ENCODE measurements at regions not wholly inside any gene's neighbourhood (a gene's known extent, or its start where the extent isn't known, plus 50 kb on each side); places are given as distances from the start of the nearest gene placed in this dataset.
"Not testable (repeated sequence)": the region's sequence is repeated elsewhere in the genome, so short reads cannot be mapped to it uniquely, and the experiment has no call there.

DNA sequence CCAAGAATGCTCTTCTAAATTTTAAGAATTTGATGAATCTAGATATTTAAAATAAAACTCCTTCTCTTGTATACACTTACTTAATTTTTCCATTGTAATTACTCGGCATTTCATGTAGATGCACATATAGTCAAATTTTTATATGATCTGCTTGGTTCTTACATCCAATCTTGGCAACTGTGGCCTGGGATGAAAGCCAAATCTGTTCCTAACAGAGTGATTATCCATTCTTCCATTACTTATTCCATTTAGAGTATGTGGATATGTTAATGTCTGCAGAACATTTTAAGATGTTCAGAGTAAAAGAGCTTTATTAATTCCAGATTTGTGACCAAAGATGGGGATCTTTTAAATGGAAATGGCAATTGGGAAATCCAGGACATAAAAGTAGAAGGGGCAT is 144.1 kb upstream of the PDE7B start:
- DNase-seq (ENCODE audit: low read depth in 2 of 2): no peak

DNA sequence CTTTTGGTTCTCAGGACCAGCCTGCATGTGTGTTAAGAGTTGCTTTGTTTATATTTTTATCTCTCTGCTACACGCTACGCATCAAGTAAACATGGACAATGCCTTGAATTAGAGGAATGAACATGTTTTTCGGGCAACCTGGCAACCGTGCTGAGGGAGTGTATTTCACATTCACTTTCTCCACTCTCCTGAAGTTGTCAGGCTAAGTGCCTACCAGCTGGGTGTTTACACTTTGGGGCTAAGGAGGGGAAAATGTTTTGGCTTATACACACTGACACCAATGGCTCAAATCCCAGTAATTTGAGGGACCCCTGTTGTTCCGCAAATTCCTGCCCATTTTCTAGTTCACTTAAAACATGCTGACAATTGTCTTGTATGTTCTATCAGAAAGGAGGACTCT is 141.5 kb upstream of the PDE7B start:
- no peak for DNase-seq (ENCODE audit: low read depth in 2 of 2)

DNA sequence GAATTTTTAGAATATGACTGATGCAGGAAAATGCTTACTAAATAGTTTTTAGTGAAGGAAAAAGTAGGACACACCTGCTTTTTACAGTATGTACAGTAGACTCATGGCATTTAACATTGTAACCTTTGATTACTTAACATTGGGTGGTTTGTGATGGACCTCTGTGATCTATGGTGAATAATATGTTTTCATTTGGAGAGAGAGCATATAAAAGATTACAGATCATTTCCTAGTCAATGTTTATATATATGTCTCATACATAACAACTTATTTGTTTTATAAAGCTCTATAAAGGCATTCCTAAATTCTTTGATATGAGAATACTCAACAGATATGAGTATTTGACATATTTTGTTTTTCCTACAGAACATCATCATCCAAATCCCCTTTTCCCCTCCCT is 129.3 kb upstream of the PDE7B start:
- DNase-seq (ENCODE audit: low read depth in 2 of 2): no peak

DNA sequence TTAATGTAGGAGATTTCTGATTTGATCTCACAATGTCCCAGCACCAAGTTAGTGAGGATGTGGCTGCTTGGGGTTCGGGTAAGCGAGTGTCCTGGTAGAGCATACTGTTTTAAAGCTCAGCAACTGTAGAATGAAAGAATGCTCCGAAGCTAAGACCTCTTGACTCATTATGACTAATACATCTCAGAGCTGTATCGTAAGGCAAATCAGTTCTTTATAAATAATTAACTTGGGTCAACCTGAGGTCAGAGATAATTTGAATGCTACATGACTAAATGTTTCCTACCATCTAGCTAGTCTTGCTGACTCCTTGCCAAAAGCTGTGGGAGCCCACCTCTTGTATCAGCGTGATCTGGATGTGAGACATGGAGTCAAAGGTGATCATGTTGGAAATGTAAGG is 128.8 kb upstream of the PDE7B start:
- DNase-seq (ENCODE audit: low read depth in 2 of 2): no peak

DNA sequence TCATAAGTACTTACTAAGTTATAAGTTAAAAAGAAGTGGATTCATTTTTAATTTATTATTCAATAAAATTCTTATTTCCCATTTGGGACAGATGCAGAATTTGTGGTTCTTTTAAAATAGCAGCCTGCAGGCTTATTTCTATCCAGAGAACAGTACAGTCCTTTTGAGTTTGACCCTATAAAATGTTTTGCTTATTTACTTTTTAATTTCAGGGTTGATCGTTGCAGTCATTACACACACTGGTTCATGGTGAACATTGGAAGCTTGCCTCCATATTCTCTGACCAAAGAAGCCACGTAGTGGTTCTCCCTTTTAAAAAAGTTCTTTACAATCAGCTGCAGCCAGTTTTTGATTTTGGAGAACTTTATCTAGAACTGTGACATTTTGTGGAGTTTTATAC is 122.9 kb upstream of the PDE7B start:
- no peak for DNase-seq (ENCODE audit: low read depth in 2 of 2)

DNA sequence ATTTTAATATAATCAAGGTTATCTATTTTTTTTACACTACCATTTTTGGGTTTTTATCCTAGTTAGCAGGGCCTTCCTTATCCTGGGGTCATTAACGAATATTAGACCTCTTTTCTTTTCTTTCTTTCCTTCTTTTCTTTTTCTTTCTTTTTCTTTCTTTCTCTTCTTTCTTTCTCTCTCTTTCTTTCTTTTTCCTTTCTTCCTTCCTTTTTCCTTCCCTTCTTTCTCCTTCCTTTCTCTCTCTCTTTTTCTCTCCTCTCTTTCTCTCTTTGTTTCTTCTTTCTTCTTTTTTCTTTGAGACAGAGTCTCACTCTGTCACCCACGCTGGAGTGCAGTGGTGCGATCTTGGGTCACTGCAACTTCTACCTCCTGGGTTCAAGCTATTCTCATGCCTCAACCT is 120.4 kb upstream of the PDE7B start:
- no peak for DNase-seq (ENCODE audit: low read depth in 2 of 2)

DNA sequence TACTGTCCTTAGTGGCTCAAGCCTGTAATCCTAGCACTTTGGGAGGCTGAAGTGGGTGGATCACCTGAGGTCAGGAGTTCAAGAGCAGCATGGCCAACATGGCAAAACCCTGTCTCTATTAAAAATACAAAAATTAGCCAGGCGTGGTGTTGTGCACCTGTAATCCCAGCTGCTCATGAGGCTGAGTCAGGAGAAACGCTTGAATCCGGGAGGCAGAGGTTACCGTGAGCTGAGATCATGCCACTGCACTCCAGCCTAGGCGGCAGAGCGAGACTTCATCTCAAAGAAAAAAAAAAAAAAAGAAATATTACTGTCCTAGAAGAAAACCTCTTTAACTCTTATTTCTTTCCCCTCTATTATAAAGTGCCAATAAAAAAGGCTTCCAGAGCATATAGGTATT is 115.2 kb upstream of the PDE7B start:
- not testable (repeated sequence) for DNase-seq (ENCODE audit: low read depth in 2 of 2)

DNA sequence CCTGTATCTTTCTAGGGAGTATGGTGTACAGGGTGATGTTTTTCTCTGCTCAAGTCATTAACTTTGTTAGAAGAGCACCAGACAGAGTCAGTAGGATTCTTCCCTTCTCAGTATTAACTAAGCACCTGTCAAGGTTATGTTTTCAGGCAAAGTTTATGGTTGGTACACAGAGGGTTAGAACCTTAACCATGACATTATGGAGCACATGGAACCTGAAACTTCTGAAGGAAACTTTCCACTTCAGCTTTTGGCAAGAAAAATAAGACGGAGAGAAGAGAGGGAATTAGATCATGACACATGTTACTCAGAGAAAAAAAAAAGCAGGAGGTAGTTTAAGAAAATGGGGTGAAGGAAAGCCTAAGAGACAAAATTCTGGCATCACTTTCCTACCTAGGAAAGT is 112.9 kb upstream of the PDE7B start:
- DNase-seq (ENCODE audit: low read depth in 2 of 2): no peak

DNA sequence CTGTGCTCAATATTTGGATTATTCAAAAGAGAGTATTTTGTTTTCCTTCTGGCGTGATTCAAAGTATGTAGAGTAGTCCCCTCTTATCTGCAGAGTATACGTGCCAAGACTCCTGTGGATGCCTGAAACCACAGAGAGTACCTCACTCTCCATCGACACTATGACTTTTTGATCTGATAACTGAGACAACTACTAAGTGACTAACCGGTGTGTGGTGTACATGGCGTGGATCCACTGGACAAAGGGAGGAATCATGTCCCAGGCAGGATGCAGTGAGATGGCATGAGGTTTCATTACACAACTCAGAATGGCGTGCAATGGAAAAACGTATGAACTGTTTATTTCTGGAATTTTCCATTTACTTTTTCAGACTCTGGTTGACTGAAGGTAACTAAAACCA is 112.2 kb upstream of the PDE7B start:
- DNase-seq (ENCODE audit: low read depth in 2 of 2): no peak

DNA sequence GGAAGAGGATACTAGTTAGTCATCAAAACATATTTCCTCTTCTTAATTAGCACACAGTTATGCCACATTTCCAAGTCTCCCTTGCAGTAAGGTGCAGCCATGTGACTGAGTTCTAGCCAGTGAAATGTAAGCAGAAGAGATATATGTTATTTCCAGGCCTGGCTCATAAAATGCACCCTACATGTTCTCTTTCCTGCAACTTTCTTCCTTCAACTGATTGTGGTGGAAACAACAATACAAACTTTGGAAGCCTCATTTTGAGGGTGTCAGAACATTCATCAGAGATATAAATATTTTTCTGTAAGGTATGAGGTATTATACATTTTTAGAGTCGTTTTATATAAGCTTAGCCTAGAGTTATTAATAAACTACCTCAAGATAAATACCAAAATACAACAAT is 110.9 kb upstream of the PDE7B start:
- DNase-seq (ENCODE audit: low read depth in 2 of 2): no peak

DNA sequence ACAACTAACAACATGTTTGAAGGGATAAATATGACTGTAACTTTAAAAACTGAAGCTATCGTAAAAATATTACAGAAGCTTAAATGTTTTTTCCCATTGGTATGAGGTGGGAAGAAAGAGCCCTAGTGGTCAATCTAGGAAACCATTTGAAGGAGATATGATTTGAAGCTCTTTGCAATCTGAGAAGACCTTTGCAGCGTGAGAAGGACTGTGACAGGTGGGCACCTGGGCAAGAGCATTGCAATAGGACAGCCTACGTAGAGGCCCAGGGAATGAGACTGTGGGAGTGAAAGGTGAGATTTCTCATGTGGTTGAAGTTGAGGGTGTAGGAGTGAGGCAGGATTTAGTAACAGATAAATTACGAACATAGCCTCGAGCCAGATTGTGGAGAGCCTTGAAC is 108.0 kb upstream of the PDE7B start:
- no peak for DNase-seq (ENCODE audit: low read depth in 2 of 2)

DNA sequence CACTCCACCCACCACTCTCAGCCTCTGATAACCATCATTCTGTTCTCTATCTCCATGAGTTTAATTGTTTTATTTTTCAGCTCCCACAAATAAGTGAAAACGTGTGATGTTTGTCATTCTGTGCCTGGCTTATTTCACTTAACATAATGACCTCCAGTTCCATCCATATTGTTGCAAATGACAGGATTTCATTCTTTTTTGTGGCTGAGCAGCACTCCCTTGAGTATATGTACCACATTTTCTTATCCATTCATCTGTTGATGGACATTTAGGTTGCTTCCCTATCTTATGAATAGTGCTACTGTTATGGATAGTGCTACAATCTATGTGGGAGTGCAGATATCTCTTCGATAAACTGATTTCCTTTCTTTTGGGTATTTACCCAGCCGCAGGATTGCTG is 103.3 kb upstream of the PDE7B start:
- DNase-seq (ENCODE audit: low read depth in 2 of 2): no peak

DNA sequence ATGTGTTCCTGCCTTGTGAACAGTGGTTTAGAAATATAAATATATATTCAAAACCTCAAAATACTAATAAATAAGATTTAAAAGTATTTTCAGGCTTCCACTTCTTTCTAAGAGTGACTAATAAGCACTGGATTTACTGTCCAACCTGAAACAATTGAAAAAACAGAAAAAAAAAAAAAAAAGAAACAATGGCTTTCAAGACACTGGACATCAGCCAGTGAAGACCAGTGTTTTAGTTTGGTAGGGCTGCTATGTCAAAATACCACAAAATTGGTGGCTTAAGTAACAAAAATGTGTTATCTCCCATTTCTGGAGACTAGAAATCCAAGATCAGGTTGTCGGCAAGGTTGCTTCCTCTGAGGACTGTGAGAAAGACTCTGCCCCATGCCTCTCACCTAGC is 101.4 kb upstream of the PDE7B start:
- no peak for DNase-seq (ENCODE audit: low read depth in 2 of 2)

DNA sequence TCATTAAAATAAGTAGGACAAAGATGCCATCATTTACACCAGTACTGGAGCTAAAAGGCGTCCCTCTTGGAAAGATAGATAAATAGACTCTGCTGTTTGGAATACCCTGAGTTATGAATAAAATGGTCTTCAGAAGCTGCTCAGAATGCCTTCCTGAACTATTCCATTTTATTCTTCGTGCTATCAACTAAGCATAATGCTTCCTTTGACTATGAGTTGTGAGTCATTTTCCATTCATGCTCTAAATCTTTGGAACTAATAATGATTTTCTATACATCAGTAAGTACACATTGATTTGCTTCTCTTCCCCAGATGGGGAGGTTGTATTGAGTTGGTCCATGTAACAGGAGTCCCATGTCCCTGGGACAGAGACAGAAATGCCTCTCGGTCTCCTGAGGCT is 98.3 kb upstream of the PDE7B start:
- no peak for DNase-seq (ENCODE audit: low read depth in 2 of 2)

DNA sequence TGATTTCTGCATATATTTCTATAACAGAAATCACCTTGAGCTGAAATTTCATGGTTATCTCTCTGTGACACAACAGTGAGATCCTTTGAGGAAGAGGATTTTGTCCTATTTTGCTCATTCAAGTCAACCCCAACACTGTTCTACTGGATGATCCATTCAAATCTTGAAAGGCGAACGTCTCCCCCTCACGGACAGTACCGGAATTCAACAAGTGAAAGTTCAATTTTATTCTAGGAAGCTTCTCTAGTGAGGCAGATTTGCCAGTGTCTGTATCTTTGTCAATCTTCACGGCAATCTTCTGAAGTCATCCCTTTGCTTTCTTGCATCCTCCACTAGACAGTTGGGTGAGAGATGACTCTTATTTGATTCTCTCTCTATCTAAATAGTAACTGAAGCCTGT is 91.7 kb upstream of the PDE7B start:
- DNase-seq (ENCODE audit: low read depth in 2 of 2): no peak

DNA sequence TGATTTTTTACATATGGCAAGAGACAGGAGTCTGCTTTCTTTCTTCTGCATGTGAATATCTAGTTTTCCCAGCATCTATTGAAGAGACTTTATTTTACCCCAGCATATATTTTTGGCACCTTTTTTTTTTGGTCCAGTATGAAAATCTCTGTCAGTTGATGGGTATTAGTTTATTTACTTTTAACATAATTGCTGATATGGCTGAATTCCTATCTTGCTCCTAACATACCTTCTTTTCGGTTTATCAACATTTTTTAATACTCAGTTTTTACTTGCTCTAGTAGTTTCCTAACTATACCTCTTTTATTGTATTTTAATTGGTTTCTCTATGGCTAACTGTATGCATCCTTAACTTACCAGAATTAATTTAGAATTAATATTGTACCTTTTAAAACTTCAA is 77.5 kb upstream of the PDE7B start:
- no peak for DNase-seq (ENCODE audit: low read depth in 2 of 2)

DNA sequence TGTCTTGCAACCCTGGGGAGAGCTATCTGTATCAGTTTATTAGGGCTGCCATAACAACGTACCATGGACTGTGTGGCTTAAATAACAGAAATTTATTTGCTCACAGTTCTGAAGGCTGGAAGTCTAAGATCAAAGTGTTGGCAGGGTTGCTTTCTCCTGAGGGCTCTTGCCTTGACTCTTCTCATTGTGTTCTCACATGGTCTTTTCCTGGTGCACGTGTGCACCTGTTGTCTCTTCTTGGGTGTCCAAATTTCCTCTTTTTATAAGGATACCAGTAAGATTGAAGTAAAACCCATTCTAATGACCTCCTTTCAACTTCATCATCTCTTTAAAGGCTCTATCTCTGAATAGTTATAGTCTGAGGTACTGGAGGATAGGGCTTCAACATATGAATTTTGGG is 72.3 kb upstream of the PDE7B start:
- no peak for DNase-seq (ENCODE audit: low read depth in 2 of 2)

DNA sequence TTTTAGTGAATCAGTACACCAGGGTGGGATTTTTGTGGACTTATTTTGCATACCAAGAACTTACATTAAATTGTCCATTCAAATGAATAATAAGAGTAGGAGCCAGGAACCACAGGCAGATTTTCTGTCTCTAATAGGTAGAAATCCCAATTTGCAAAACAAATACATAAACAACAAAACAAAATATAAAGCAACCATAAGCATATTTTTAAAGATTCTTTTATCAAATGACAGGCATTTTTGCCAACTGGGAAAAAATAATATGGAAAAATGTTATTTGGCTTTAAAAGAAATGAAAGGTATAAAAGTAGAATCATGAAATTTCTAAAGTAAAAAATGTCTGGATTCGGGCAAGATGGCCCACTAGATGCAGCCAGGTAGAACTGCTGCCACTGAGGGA is 71.2 kb upstream of the PDE7B start:
- DNase-seq (ENCODE audit: low read depth in 2 of 2): no peak

DNA sequence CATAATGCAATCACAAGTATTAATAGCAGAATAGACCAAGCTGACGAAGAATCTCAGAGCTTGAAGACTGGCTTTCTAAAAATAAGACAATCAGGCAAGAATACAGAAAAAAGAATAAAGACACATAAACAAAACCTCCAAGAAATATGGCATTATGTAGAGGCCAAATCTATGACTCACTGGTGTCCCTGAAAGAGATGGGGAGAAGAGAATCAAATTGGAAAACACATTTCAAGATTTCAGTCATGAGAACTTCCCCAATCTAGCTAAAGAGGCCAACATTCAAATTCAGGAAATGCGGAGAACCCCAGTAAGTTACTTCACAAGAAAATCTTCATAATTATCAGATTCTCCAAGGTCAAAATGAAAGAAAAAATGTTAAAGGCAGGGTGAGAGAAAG is 69.0 kb upstream of the PDE7B start:
- no peak for DNase-seq (ENCODE audit: low read depth in 2 of 2)

DNA sequence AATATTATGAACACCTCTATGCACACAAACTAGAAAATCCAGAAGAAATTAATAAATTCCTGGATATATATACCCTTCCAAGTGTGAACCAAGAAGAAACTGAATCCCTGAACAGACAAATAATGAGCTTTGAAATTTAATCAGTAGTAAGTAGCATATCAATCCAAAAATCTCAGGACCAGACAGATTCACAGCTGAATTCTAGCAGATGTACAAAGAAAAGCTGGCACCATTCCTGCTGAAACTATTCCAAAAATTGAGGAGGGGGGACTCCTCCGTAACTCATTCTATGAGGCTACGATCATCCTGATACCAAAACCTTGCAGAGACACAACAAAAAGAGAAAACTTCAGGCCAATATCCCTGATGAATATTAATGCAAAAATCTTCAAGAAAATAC is 67.0 kb upstream of the PDE7B start:
- DNase-seq (ENCODE audit: low read depth in 2 of 2): no peak

DNA sequence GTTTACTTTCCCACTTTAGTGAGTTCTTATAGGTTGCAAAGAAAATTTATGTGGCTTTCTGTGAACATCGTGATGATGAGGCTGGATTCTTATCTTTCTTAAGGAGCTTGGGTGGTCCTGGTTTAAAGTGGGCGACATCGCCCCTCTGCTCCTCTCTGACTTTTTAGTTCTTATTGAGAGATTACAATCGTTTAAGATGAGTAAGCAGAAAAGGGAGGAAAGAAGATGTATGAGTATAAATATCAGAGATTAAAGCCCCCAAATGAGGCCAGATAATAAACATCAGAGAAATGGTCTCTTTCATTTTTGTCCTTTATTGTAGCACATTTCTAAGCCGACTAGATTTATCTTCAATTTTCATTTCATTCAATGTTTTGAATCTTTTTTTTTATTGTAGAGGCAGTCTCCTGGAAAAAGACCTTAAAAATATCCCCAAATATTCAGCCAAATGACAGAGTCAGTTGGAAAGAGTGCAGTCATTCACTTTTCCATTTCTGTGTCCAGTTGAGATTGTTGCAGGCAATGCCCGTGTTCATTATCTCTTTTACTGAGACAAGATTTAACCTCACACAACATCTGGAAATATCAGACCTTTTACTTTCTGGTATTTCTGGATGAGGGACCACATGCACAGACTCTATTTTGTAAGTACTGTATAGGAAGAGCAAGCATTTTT is 62.0 kb upstream of the PDE7B start:
- DNase-seq (ENCODE audit: low read depth in 2 of 2): no peak

DNA sequence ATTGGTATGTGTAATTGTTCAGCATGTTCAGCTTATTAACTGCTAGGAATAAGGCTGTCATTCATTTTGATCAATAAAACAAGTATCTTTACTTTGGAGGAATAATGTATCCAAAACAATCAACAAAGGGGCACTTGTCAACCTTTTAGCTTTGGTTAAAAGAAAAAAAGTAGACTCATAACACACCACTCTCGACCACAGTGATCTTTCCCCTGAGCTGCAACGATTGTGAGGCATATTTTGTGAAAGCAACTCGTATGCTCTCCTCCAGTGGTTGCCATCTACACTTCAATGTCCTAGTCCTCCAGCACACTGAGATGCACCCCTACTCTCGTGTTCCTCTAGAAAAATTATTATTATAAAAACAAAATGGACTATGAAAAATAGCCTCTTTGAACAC is 60.1 kb upstream of the PDE7B start:
- no peak for DNase-seq (ENCODE audit: low read depth in 2 of 2)

DNA sequence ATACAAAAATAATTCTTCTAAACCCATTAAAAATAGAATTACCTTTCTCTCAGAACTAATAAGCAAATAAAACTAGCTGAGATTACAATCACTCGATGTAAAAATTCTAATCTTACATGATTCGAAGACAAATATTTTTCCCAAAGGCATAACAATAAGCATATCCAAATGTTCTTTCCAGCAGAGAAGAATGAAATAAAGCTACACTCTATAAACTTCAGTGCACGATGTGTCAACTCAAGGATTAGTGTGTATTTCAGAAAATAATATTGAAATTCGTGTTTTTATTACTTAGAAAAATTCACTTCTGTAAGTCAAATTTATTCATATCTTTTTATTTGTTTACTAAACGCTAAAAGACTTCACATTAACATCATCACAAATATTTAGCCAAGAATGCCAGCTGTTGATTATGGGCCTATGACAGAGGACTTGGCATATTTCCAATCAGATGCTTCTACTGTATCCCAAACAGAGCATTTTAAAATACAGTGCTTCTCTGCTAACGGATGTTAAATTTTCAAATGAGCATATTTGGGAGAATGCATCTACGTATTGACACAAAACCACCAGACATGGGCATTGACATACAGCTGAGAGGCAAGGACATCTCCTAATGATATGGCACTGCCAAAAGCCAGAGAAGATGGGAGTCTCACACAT is 54.7 kb upstream of the PDE7B start:
- DNase-seq (ENCODE audit: low read depth in 2 of 2): no peak

DNA sequence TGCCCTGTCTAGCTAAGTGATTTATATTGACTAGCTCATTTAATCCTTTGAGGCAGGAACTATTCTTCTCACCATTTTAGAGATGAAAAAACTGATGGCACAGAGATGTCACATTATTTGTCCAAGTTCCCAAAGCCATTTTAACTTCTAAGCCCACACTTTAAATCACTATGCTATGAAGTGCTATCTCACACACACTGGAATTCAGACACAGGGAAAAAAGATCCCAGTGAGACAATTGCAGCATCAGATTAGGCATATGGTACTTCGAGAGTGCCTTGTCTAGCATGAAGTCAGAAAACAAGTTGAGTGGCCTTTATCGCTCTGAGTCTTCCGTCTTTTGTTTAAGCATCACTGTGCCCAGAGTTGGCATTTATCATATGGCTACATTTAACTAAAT is 54.1 kb upstream of the PDE7B start:
- DNase-seq (ENCODE audit: low read depth in 2 of 2): no peak
